Osteoblast (primary cell): ENCODE measurements at regions not wholly inside any gene's neighbourhood (a gene's known extent, or its start where the extent isn't known, plus 50 kb on each side); places are given as distances from the start of the nearest gene placed in this dataset.

ENCODE experiments used
- DNase-seq: peaks from one replicate; pipeline ENCODE4 v3.0.0; 2011; ENCODE audit warnings: low spot score, mixed read lengths; ENCODE audit not compliant: insufficient read length; ENCODE audit errors: missing footprints
- H2AFZ ChIP-seq: 2 replicates; pipeline ENCODE4 v1.6.0; 2011; ENCODE audit warnings: mild to moderate bottlenecking, low read length
- H3K27ac ChIP-seq: 2 replicates; pipeline ENCODE4 v1.5.1; 2011; ENCODE audit warnings: mild to moderate bottlenecking, low read depth, low read length, moderate library complexity
- H3K27me3 ChIP-seq: 2 replicates; pipeline ENCODE4 v1.6.0; 2012; ENCODE audit warnings: mild to moderate bottlenecking, control low read depth, inconsistent platforms, low read length, moderate library complexity; ENCODE audit not compliant: insufficient read depth
- H3K36me3 ChIP-seq: 2 replicates; pipeline ENCODE4 v1.5.1; 2011; ENCODE audit warnings: mild to moderate bottlenecking, low read length, control low read depth, moderate library complexity; ENCODE audit not compliant: insufficient read depth
- H3K4me1 ChIP-seq: 2 replicates; pipeline ENCODE4 v1.5.1; 2011; ENCODE audit warnings: mild to moderate bottlenecking, low read length, control low read depth, moderate library complexity; ENCODE audit not compliant: insufficient read depth
- H3K4me2 ChIP-seq: 2 replicates; pipeline ENCODE4 v1.6.0; 2011; ENCODE audit warnings: mild to moderate bottlenecking, low read length; ENCODE audit not compliant: insufficient read depth
- H3K4me3 ChIP-seq: fragments of 200-600 bp; sonication (generic); 3 replicates; pipeline ENCODE4 v1.5.1; 2012; ENCODE audit warnings: mild to moderate bottlenecking, low read length, inconsistent platforms; ENCODE audit not compliant: insufficient read depth
- H3K79me2 ChIP-seq: 2 replicates; pipeline ENCODE4 v1.6.0; 2012; ENCODE audit warnings: mild to moderate bottlenecking, low read length, control low read depth, inconsistent platforms; ENCODE audit not compliant: insufficient read depth
- H3K9me3 ChIP-seq: 2 replicates; pipeline ENCODE4 v1.5.1; 2011; ENCODE audit warnings: low read depth, low read length, control low read depth
- H4K20me1 ChIP-seq: 2 replicates; pipeline ENCODE4 v1.6.0; 2012; ENCODE audit warnings: mild to moderate bottlenecking, low read length, control low read depth; ENCODE audit not compliant: insufficient read depth
- CTCF ChIP-seq: IDR thresholded peaks from 2 replicates; pipeline ENCODE4 v1.5.1; 2011; ENCODE audit warnings: mild to moderate bottlenecking, low read depth, low read length, moderate library complexity; ENCODE audit errors: extremely low read depth

GRCh38 chr9:23524607-23525155 is 301.4 kb downstream of the ELAVL2 start:
- Histone ChIP-seq H3K4me2 (no peak overlapping the region), H4K20me1 (no peaks in the 10 kb centered on the region), H3K79me2 (no peaks in the 10 kb centered on the region), H3K4me3 (no peak overlapping the region), H3K27me3 (no peaks in the 10 kb centered on the region), H3K27ac (no peak overlapping the region), H3K4me1 (no peaks in the 10 kb centered on the region), H3K9me3 (no peaks in the 10 kb centered on the region), H3K36me3 (no peaks in the 10 kb centered on the region), H2AFZ (no peak overlapping the region)
- no peak for DNase-seq
- TF ChIP-seq CTCF, result no peak

GRCh38 chr9:23526806-23527205 is 299.2 kb downstream of the ELAVL2 start:
- Histone ChIP-seq H3K36me3 (no peaks in the 10 kb centered on the region), H3K4me2 (no peak overlapping the region), H3K9me3 (no peaks in the 10 kb centered on the region), H3K27me3 (no peaks in the 10 kb centered on the region), H3K4me3 (no peak overlapping the region), H3K79me2 (no peaks in the 10 kb centered on the region), H3K27ac (no peak overlapping the region), H2AFZ (no peak overlapping the region), H4K20me1 (no peaks in the 10 kb centered on the region), H3K4me1 (no peaks in the 10 kb centered on the region)
- no peak for DNase-seq
- no peak for TF ChIP-seq CTCF

- H2AFZ ChIP-seq, result no peak overlapping the region
- no peaks in the 10 kb centered on the region for H3K9me3 ChIP-seq
- H3K27ac ChIP-seq, result no peak overlapping the region
- no peak overlapping the region for H3K4me3 ChIP-seq
- no peaks in the 10 kb centered on the region for H3K4me1 ChIP-seq
- DNase-seq, result no peak
- no peaks in the 10 kb centered on the region for H4K20me1 ChIP-seq
- no peaks in the 10 kb centered on the region for H3K27me3 ChIP-seq
- TF ChIP-seq CTCF, result no peak
- H3K79me2 ChIP-seq, result no peaks in the 10 kb centered on the region
- no peak overlapping the region for H3K4me2 ChIP-seq
- no peaks in the 10 kb centered on the region for H3K36me3 ChIP-seq
Measured at GRCh38 chr9:23532282-23532681, 293.8 kb downstream of the ELAVL2 start.

GRCh38 chr9:23537192-23538066 is 288.6 kb downstream of the ELAVL2 start:
- TF ChIP-seq CTCF, result no peak
- Histone ChIP-seq H4K20me1 (no peaks in the 10 kb centered on the region), H3K9me3 (no peaks in the 10 kb centered on the region), H2AFZ (no peak overlapping the region), H3K4me1 (no peaks in the 10 kb centered on the region), H3K27ac (no peak overlapping the region), H3K27me3 (no peaks in the 10 kb centered on the region), H3K4me3 (no peak overlapping the region), H3K4me2 (no peak overlapping the region), H3K36me3 (no peaks in the 10 kb centered on the region), H3K79me2 (no peaks in the 10 kb centered on the region)
- no peak for DNase-seq
